Hematopoietic multipotent progenitor cell (in vitro differentiated cells): ENCODE measurements at regions not wholly inside any gene's neighbourhood (a gene's known extent, or its start where the extent isn't known, plus 50 kb on each side); places are given as distances from the start of the nearest gene placed in this dataset.
"Not testable (repeated sequence)": the region's sequence is repeated elsewhere in the genome, so short reads cannot be mapped to it uniquely, and the experiment has no call there.

Source experiments
- DNase-seq, 3 donors: peaks; one replicate each; pipeline ENCODE4 v3.0.0-alpha.2; 2011 to 2015; ENCODE audit warnings: low read depth in 2 of 3, low spot score in 2 of 3

GRCh38 chr2:138902239-138902871, 122.2 kb upstream of the NXPH2 start:
- no peak for DNase-seq

GRCh38 chr2:138901530-138901929, 121.3 kb upstream of the NXPH2 start:
- DNase-seq = no peak

- DNase-seq = no peak
Observed at GRCh38 chr2:138898855-138899254, 118.7 kb upstream of the NXPH2 start.

- DNase-seq = no peak
Observed at GRCh38 chr2:138897274-138897673, 117.1 kb upstream of the NXPH2 start.

GRCh38 chr2:138893746-138894145, 113.6 kb upstream of the NXPH2 start:
- no peak for DNase-seq

- DNase-seq = no peak
Observed at GRCh38 chr2:138881126-138881525, 100.9 kb upstream of the NXPH2 start.

- no peak for DNase-seq
Observed at GRCh38 chr2:138879931-138880330, 99.7 kb upstream of the NXPH2 start.

- no peak for DNase-seq
Observed at GRCh38 chr2:138877421-138877820, 97.2 kb upstream of the NXPH2 start.

GRCh38 chr2:138874251-138874650, 94.1 kb upstream of the NXPH2 start:
- no peak for DNase-seq

GRCh38 chr2:138872116-138872515, 91.9 kb upstream of the NXPH2 start:
- DNase-seq = not testable (repeated sequence)

GRCh38 chr2:138871312-138871711, 91.1 kb upstream of the NXPH2 start:
- DNase-seq = no peak

GRCh38 chr2:138867341-138867740, 87.2 kb upstream of the NXPH2 start:
- no peak for DNase-seq

- no peak for DNase-seq
Observed at GRCh38 chr2:138866797-138867196, 86.6 kb upstream of the NXPH2 start.

- no peak for DNase-seq
Observed at GRCh38 chr2:138853761-138854160, 73.6 kb upstream of the NXPH2 start.

- DNase-seq = no peak
Observed at GRCh38 chr2:138853296-138853695, 73.1 kb upstream of the NXPH2 start.

- DNase-seq = peak in 1 of 3 donors; percentile 47
Observed at GRCh38 chr2:138846216-138846821, 66.1 kb upstream of the NXPH2 start.

GRCh38 chr2:138842341-138842740, 62.2 kb upstream of the NXPH2 start:
- no peak for DNase-seq

GRCh38 chr2:138841459-138841858, 61.3 kb upstream of the NXPH2 start:
- no peak for DNase-seq

- peak in 2 of 3 donors; percentile 65 to 87 for DNase-seq
Observed at GRCh38 chr2:138838851-138839620, 58.8 kb upstream of the NXPH2 start.

- DNase-seq = no peak
Observed at GRCh38 chr2:138831691-138832090, 51.5 kb upstream of the NXPH2 start.

- no peak for DNase-seq
Observed at GRCh38 chr2:138831154-138831553, 51.0 kb upstream of the NXPH2 start.

GRCh38 chr2:138830547-138830946, 50.4 kb upstream of the NXPH2 start:
- DNase-seq = no peak
